Heart left ventricle (tissue), 13 donors: ENCODE measurements at regions not wholly inside any gene's neighbourhood (a gene's known extent, or its start where the extent isn't known, plus 50 kb on each side); places are given as distances from the start of the nearest gene placed in this dataset.

Experiments
- CTCF ChIP-seq, 12 donors: fragments of 200-600 bp; sonication (generic) in 4 of 12; IDR thresholded peaks; one replicate each; pipeline versions ENCODE4 v1.5.0 to v1.8.0; 2018 to 2022; ENCODE audit warnings: antibody characterized with exemption in 12 of 12, mild to moderate bottlenecking in 5 of 12
- POLR2A ChIP-seq, 2 donors: fragments of 450-650 bp; IDR thresholded peaks; one replicate each; pipeline ENCODE4 v1.6.1; 2017; ENCODE audit warnings: antibody characterized with exemption in 2 of 2, mild to moderate bottlenecking in 2 of 2, moderate library complexity in 2 of 2
- donor health status: ischemic (EF 13 %, LVEDD 7.1; RV severe dilation, severe dysfunction).
- donor health status: DM: no; HTN: yes; CAD: no.
- donor health status: DM: no; HTN: no; CAD: no.
- donor health status: ischemic (EF 25% LVEDD 6.9; RV normal size, moderate dysfunction).
- donor health status: ischemic (EF 25% LVEDD 5.7; RV mildly dilated, moderate dysfunction).
- donor health status: ischemic (EF 35%, LVEDD 5.7; RV mildly dilated, moderate dysfunction).
- donor health status: nonischemic (EF 11% LVEDD 7.7; RV severe dilation, severe dysfunction).
- donor health status: DM: yes; HTN: yes; CAD: no.
- donor health status: PGD.
- donor health status: ischemic (EF 29% LVEDD 5.4; RV normal size, mild dysfunction).
- donor health status: nonischemic (EF 23%, LVEDD 6.1; RV moderate dilation, normal function).

DNA sequence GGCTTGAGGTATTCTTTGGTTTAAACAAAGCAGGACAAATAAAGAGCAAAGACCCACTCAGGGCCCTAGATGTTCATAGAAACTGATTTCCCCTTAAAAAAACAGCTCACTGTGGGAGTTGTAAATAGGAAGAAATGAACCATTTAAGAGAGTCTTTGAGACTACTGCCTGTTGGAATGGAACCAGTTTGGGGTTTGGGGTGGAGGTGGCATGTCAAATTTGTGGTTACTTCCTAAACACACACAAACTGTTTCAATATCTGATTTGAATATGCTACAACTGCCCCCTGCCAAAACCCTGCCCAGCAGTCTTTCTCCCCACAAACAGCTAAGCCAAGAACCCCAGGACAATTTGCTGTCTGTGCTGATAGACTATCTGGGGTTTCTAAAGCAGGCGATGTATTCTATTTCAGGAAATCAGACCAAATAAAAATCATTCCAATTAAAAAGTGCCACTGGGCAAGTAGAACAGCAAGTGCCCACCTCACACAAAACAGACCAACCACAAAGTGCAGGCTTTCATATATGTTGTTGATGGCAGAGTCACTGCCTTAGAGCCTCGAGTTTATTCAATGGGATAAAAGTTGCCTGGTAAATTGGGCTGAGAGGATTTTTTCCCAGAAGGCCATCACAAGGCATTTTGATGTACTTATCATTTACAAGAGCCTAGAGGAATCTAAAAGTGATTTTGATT lies 293.9 kb upstream of the PROK2 start:
- TF ChIP-seq CTCF (IDR thresholded peaks at IDR 0.05) = no peak
- no peak for TF ChIP-seq POLR2A (IDR thresholded peaks at IDR 0.05)
